Endothelial cell of umbilical vein (primary cell): ENCODE measurements at regions not wholly inside any gene's neighbourhood (a gene's known extent, or its start where the extent isn't known, plus 50 kb on each side); places are given as distances from the start of the nearest gene placed in this dataset.
"Not testable (repeated sequence)": the region's sequence is repeated elsewhere in the genome, so short reads cannot be mapped to it uniquely, and the experiment has no call there.

Experiments used
- BruUV-seq: library from RNA; stranded (reverse); fragments of 400-500 nt; replicated peaks from 2 replicates; lab custom pipeline; 2021; lab: Mats Ljungman, UMichigan
- CTCF ChIA-PET: fragments of 300-600, 350-600 bp; sonication (Branson Sonifier 250); formaldehyde crosslinking; loops from one replicate; lab custom pipeline; 2021; ENCODE audit warnings: antibody characterized with exemption, inconsistent platforms; lab: Charles Lee
- POLR2A ChIA-PET: fragments of 300-600, 350-600 bp; sonication (Branson Sonifier 250); formaldehyde crosslinking; loops from one replicate; lab custom pipeline; 2021; ENCODE audit warnings: antibody characterized with exemption, inconsistent platforms; lab: Charles Lee
- DNase-seq: peaks from one replicate; pipeline ENCODE4 v3.0.0-alpha.2; 2011; ENCODE audit warnings: low read depth, low spot score
- FAIRE-seq: peaks from 2 replicates; lab custom pipeline; 2011; peaks lifted over from hg19 to GRCh38; lab: Jason Lieb, UNC
- H2AFZ ChIP-seq: 2 replicates; pipeline ENCODE4 v1.6.0; 2012; ENCODE audit warnings: low read depth, low read length, control low read depth, inconsistent platforms
- H3K27ac ChIP-seq: 2 replicates; pipeline ENCODE4 v1.5.1; 2011; ENCODE audit warnings: low read depth, mild to moderate bottlenecking, control low read depth, low read length, moderate library complexity; ENCODE audit not compliant: insufficient read depth
- H3K27me3 ChIP-seq, 2 experiments: 2 replicates each; pipeline versions ENCODE4 v1.6.0 to v1.6.1; 2011; ENCODE audit warnings: low read length in 2 of 2, mixed read lengths in 1 of 2; ENCODE audit not compliant: control insufficient read depth in 2 of 2, insufficient read depth in 2 of 2
- H3K36me3 ChIP-seq, 2 experiments: 2 replicates in 1 of 2; 3 replicates in 1 of 2; pipeline ENCODE4 v1.5.1; 2011; ENCODE audit warnings: low read length in 2 of 2, mild to moderate bottlenecking in 1 of 2, moderate library complexity in 1 of 2; ENCODE audit not compliant: control insufficient read depth in 2 of 2, insufficient read depth in 2 of 2; ENCODE audit errors: extremely low read depth in 1 of 2
- H3K4me1 ChIP-seq: 3 replicates; pipeline ENCODE4 v1.5.1; 2011; ENCODE audit warnings: mild to moderate bottlenecking, low read length; ENCODE audit not compliant: control insufficient read depth, insufficient read depth; ENCODE audit errors: extremely low read depth
- H3K4me2 ChIP-seq: 2 replicates; pipeline ENCODE4 v1.6.1; 2011; ENCODE audit warnings: low read length, control low read depth, mixed read lengths; ENCODE audit not compliant: insufficient read depth
- H3K4me3 ChIP-seq, 3 experiments: fragments of 200-600 bp in 1 of 3; sonication (generic), shearing (Covaris generic) in 1 of 3; replicated peaks in 1 of 3; 2 replicates each; pipeline ENCODE4 v1.5.1; 2011 to 2016; ENCODE audit warnings: control low read depth in 3 of 3, low read length in 3 of 3, mild to moderate bottlenecking in 2 of 3, inconsistent platforms in 1 of 3, low read depth in 1 of 3, moderate library complexity in 1 of 3; ENCODE audit not compliant: insufficient read depth in 1 of 3
- H3K79me2 ChIP-seq: 2 replicates; pipeline ENCODE4 v1.6.0; 2012; ENCODE audit warnings: low read length, inconsistent platforms; ENCODE audit not compliant: control insufficient read depth, insufficient read depth
- H3K9ac ChIP-seq: replicated peaks from 2 replicates; pipeline ENCODE3; 2011; ENCODE audit warnings: low read length, control low read depth; ENCODE audit not compliant: insufficient read depth; ENCODE audit errors: extremely low read depth
- H3K9me1 ChIP-seq: replicated peaks from 3 replicates; pipeline ENCODE4 v1.6.0; 2011; ENCODE audit warnings: mild to moderate bottlenecking, low read length; ENCODE audit not compliant: control insufficient read depth, insufficient read depth; ENCODE audit errors: extremely low read depth
- H3K9me3 ChIP-seq: replicated peaks from 2 replicates; pipeline ENCODE4 v1.5.1; 2012; ENCODE audit warnings: low read length, inconsistent platforms; ENCODE audit not compliant: control insufficient read depth, insufficient read depth
- H4K20me1 ChIP-seq: replicated peaks from 2 replicates; pipeline ENCODE3; 2011; ENCODE audit warnings: mild to moderate bottlenecking, low read length; ENCODE audit not compliant: control insufficient read depth, insufficient read depth; ENCODE audit errors: extremely low read depth
- EZH2 ChIP-seq: IDR thresholded peaks from 2 replicates; pipeline ENCODE4 v1.6.1; 2012; ENCODE audit warnings: borderline replicate concordance, low read depth, mild to moderate bottlenecking, moderate library complexity, low read length, inconsistent platforms; ENCODE audit not compliant: severe bottlenecking
- GATA2 ChIP-seq: IDR thresholded peaks from 2 replicates; pipeline ENCODE4 v1.7.0; 2011; ENCODE audit warnings: low read depth, mild to moderate bottlenecking, moderate library complexity, mixed read lengths, low read length; ENCODE audit not compliant: insufficient read length, insufficient read depth
- MYC ChIP-seq: IDR thresholded peaks from one replicate; pipeline ENCODE4 v1.6.1; 2011; ENCODE audit warnings: mild to moderate bottlenecking, low read depth, low read length
- POLR2A ChIP-seq: IDR thresholded peaks from 2 replicates; pipeline ENCODE4 v1.6.1; 2012; ENCODE audit warnings: low read depth, mild to moderate bottlenecking, control low read depth, low read length
- POLR2AphosphoS5 ChIP-seq: IDR thresholded peaks from 2 replicates; pipeline ENCODE4 v1.6.1; 2012; ENCODE audit warnings: low read depth, mild to moderate bottlenecking, control low read depth, low read length, moderate library complexity; ENCODE audit not compliant: insufficient read depth
- dilution Hi-C: fragments of 300-500 bp; cut with MboI; formaldehyde crosslinking; loops from one replicate; pipeline ENCODE4 v1.15.0; 2019; ENCODE audit warnings: low sequenced_read_pairs; ENCODE audit not compliant: extremely low pct_ligation_motif_present
- intact Hi-C: fragments of 100-400 bp; cut with micrococcal nuclease; formaldehyde crosslinking; loops from one replicate; pipeline ENCODE4 v1.10.0; 2022
- TF ChIP-seq, protein P1 (sequence below), 2 donors: IDR thresholded peaks; 1 replicate in 1 of 2; 2 replicates in 1 of 2; pipeline ENCODE4 v1.5.1; 2011; ENCODE audit warnings: low read length in 2 of 2, mild to moderate bottlenecking in 2 of 2, moderate library complexity in 2 of 2, control low read depth in 1 of 2, inconsistent platforms in 1 of 2, low read depth in 1 of 2; ENCODE audit not compliant: insufficient read depth in 1 of 2; ENCODE audit errors: extremely low read depth in 1 of 2

DNA sequence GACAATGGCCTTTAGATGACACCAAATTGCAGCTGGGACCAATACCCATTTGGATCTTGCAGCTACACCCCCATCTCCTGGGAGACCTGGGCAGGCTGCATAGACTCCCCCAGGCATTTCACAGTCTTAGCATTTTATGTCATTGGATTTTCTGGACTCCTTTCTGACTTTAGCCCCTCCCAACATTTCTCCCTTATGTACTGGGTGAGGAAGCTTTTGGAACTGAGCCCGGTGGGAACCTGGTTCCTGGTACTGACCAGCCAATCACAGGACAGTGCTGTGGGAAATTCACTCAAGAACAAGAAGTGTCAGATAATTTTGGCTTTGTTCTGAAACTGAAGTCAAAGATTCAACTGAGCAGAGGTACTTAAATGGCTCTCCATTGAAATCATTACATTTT, 177.7 kb downstream of the ACTR3B start:
- no peaks in the 10 kb centered on the region for H3K9me1 ChIP-seq
- H2AFZ ChIP-seq: no peak overlapping the region
- BruUV-seq: no TSS peak
- no peak overlapping the region for H3K4me3 ChIP-seq
- DNase-seq: no peak
- dilution Hi-C loops (no loop called here), intact Hi-C loops (no loop called here)
- TF ChIP-seq POLR2AphosphoS5 (no peak), EZH2 (no peak), GATA2 (no peak), POLR2A (no peak), MYC (no peak)
- TF ChIP-seq, protein P1, sequence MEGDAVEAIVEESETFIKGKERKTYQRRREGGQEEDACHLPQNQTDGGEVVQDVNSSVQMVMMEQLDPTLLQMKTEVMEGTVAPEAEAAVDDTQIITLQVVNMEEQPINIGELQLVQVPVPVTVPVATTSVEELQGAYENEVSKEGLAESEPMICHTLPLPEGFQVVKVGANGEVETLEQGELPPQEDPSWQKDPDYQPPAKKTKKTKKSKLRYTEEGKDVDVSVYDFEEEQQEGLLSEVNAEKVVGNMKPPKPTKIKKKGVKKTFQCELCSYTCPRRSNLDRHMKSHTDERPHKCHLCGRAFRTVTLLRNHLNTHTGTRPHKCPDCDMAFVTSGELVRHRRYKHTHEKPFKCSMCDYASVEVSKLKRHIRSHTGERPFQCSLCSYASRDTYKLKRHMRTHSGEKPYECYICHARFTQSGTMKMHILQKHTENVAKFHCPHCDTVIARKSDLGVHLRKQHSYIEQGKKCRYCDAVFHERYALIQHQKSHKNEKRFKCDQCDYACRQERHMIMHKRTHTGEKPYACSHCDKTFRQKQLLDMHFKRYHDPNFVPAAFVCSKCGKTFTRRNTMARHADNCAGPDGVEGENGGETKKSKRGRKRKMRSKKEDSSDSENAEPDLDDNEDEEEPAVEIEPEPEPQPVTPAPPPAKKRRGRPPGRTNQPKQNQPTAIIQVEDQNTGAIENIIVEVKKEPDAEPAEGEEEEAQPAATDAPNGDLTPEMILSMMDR (IDR thresholded peaks at IDR 0.05; ENCODE audit: extremely low read depth in 1 of 2, insufficient read depth in 1 of 2, low read depth in 1 of 2, low read length in 2 of 2): no peak
- POLR2A ChIA-PET: no interaction called here
- no peak for FAIRE-seq
- H3K27ac ChIP-seq: no peak overlapping the region
- H3K4me2 ChIP-seq: no peak overlapping the region
- H3K4me1 ChIP-seq: no peaks in the 10 kb centered on the region
- peaks cover 2% of the 10 kb centered on the region for H3K9me3 ChIP-seq
- no peaks in the 10 kb centered on the region for H3K27me3 ChIP-seq
- H3K79me2 ChIP-seq: no peaks in the 10 kb centered on the region
- no peaks in the 10 kb centered on the region for H3K36me3 ChIP-seq
- no peaks in the 10 kb centered on the region for H4K20me1 ChIP-seq
- CTCF ChIA-PET: no interaction called here
- H3K9ac ChIP-seq: no peak overlapping the region

DNA sequence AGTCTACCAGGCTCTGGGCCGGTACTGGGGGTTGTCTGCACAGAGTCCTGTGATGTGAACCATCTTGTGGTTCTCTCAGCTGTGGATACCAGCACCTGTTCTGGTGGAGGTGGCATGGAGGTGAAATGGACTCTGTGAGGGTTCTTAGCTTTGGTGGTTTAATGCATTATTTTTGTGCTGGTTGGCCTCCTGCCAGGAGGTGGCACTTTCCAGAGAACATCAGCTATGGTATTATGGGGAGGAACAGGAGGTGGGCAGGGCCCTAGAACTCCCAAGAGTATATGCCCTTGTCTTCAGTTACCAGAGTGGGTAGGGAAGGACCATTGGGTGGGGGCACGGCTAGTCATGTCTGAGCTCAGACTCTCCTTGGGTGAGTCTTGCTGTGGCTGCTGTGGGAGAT, 187.1 kb downstream of the ACTR3B start:
- BruUV-seq: not testable (repeated sequence)

More for the DNA sequence above, 187.1 kb downstream of the ACTR3B start:
- H3K4me1 ChIP-seq, FAIRE-seq, H3K36me3 ChIP-seq, intact Hi-C loops, H3K9me3 ChIP-seq, H3K4me2 ChIP-seq, dilution Hi-C loops, H3K9ac ChIP-seq, CTCF ChIA-PET, H3K27ac ChIP-seq, H3K4me3 ChIP-seq, DNase-seq, H3K9me1 ChIP-seq, H4K20me1 ChIP-seq, H2AFZ ChIP-seq, H3K27me3 ChIP-seq, H3K79me2 ChIP-seq, POLR2A ChIA-PET: not testable (repeated sequence)
